ENCODE measurements at regions not wholly inside any gene's neighbourhood (a gene's known extent, or its start where the extent isn't known, plus 50 kb on each side); places are given as distances from the start of the nearest gene placed in this dataset.
A peak's percentile ranks its signal among the peaks of the same experiment; 100 is the strongest.

- Mint-ChIP-seq H3K27me3 (peaks cover 16% of the 10 kb centered on the region), H3K9me3 (peaks cover 5% of the 10 kb centered on the region), H3K4me3 (no peak overlapping the region), H3K27ac (no peak overlapping the region), H3K36me3 (no peaks in the 10 kb centered on the region), H3K4me1 (ENCODE audit: unreplicated experiment) (no peaks in the 10 kb centered on the region)
- TF ChIP-seq CTCF (conservative IDR thresholded peaks at IDR 0.05): no peak
- DNase-seq (ENCODE audit: extremely low spot score, unreplicated experiment): no peak
Measured at GRCh38 chr10:125331056-125331455, 170.7 kb upstream of the CTBP2 start.

GRCh38 chr10:125329056-125329455 is 168.7 kb upstream of the CTBP2 start:
- Mint-ChIP-seq H3K4me3 (no peak overlapping the region), H3K27me3 (peaks cover 16% of the 10 kb centered on the region), H3K4me1 (ENCODE audit: unreplicated experiment) (no peaks in the 10 kb centered on the region), H3K36me3 (no peaks in the 10 kb centered on the region), H3K9me3 (peaks cover 10% of the 10 kb centered on the region), H3K27ac (no peak overlapping the region)
- TF ChIP-seq CTCF (conservative IDR thresholded peaks at IDR 0.05): no peak
- no peak for DNase-seq (ENCODE audit: extremely low spot score, unreplicated experiment)

- Mint-ChIP-seq H3K4me3 (no peak overlapping the region), H3K9me3 (peaks cover 10% of the 10 kb centered on the region), H3K27ac (no peak overlapping the region), H3K36me3 (no peaks in the 10 kb centered on the region), H3K27me3 (peaks cover 13% of the 10 kb centered on the region), H3K4me1 (ENCODE audit: unreplicated experiment) (no peaks in the 10 kb centered on the region)
- DNase-seq (ENCODE audit: extremely low spot score, unreplicated experiment): no peak
- TF ChIP-seq CTCF (conservative IDR thresholded peaks at IDR 0.05): no peak
Measured at GRCh38 chr10:125325326-125325725, 165.0 kb upstream of the CTBP2 start.

- TF ChIP-seq CTCF (conservative IDR thresholded peaks at IDR 0.05): no peak
- no peaks in the 10 kb centered on the region for H3K36me3 Mint-ChIP-seq
- no peak overlapping the region for H3K27ac Mint-ChIP-seq
- H3K27me3 Mint-ChIP-seq: no peaks in the 10 kb centered on the region
- H3K9me3 Mint-ChIP-seq: no peaks in the 10 kb centered on the region
- H3K4me1 Mint-ChIP-seq (ENCODE audit: unreplicated experiment): peaks cover 4% of the 10 kb centered on the region
- no peak for DNase-seq (ENCODE audit: extremely low spot score, unreplicated experiment)
- H3K4me3 Mint-ChIP-seq: no peak overlapping the region
Measured at GRCh38 chr10:125316436-125316835, 156.1 kb upstream of the CTBP2 start.

- H3K9me3 Mint-ChIP-seq: no peaks in the 10 kb centered on the region
- H3K4me3 Mint-ChIP-seq: no peak overlapping the region
- no peak for TF ChIP-seq CTCF (conservative IDR thresholded peaks at IDR 0.05)
- H3K27ac Mint-ChIP-seq: peak overlapping the region; percentile 50
- H3K27me3 Mint-ChIP-seq: no peaks in the 10 kb centered on the region
- H3K4me1 Mint-ChIP-seq (ENCODE audit: unreplicated experiment): peaks cover 5% of the 10 kb centered on the region
- no peaks in the 10 kb centered on the region for H3K36me3 Mint-ChIP-seq
- no peak for DNase-seq (ENCODE audit: extremely low spot score, unreplicated experiment)
Measured at GRCh38 chr10:125300937-125301336, 140.6 kb upstream of the CTBP2 start.

GRCh38 chr10:125299461-125299860 is 139.1 kb upstream of the CTBP2 start:
- Mint-ChIP-seq H3K36me3 (no peaks in the 10 kb centered on the region), H3K4me3 (no peak overlapping the region), H3K9me3 (no peaks in the 10 kb centered on the region), H3K4me1 (ENCODE audit: unreplicated experiment) (peaks cover 5% of the 10 kb centered on the region), H3K27me3 (no peaks in the 10 kb centered on the region), H3K27ac (no peak overlapping the region)
- no peak for DNase-seq (ENCODE audit: extremely low spot score, unreplicated experiment)
- no peak for TF ChIP-seq CTCF (conservative IDR thresholded peaks at IDR 0.05)

All from type B pancreatic cell (in vitro differentiated cells).